ENCODE measurements at regions not wholly inside any gene's neighbourhood (a gene's known extent, or its start where the extent isn't known, plus 50 kb on each side); places are given as distances from the start of the nearest gene placed in this dataset.

- H3K4me3 ChIP-seq (ENCODE audit: low read depth, low read length), result no peak overlapping the region
- no peak for TF ChIP-seq CTCF (conservative IDR thresholded peaks at IDR 0.05; ENCODE audit: low read depth, low read length)
- no peak for DNase-seq (ENCODE audit: low read depth)
These were observed 177.0 kb upstream of the TTC29 start for GRCh38 chr4:147122685-147123084.

GRCh38 chr4:147123146-147123545, 177.5 kb upstream of the TTC29 start:
- no peak for TF ChIP-seq CTCF (conservative IDR thresholded peaks at IDR 0.05; ENCODE audit: low read depth, low read length)
- H3K4me3 ChIP-seq (ENCODE audit: low read depth, low read length), result no peak overlapping the region
- peak; percentile 22 for DNase-seq (ENCODE audit: low read depth)

- no peak for TF ChIP-seq CTCF (conservative IDR thresholded peaks at IDR 0.05; ENCODE audit: low read depth, low read length)
- H3K4me3 ChIP-seq (ENCODE audit: low read depth, low read length), result no peak overlapping the region
- DNase-seq (ENCODE audit: low read depth), result no peak
These were observed 183.1 kb upstream of the TTC29 start for GRCh38 chr4:147128787-147129186.

- DNase-seq (ENCODE audit: low read depth), result no peak
- TF ChIP-seq CTCF (conservative IDR thresholded peaks at IDR 0.05; ENCODE audit: low read depth, low read length), result no peak
- no peak overlapping the region for H3K4me3 ChIP-seq (ENCODE audit: low read depth, low read length)
These were observed 184.0 kb upstream of the TTC29 start for GRCh38 chr4:147129687-147130086.

GRCh38 chr4:147134536-147135210, 189.0 kb upstream of the TTC29 start:
- no peak overlapping the region for H3K4me3 ChIP-seq (ENCODE audit: low read depth, low read length)
- TF ChIP-seq CTCF (conservative IDR thresholded peaks at IDR 0.05; ENCODE audit: low read depth, low read length), result no peak
- peak; percentile 95 for DNase-seq (ENCODE audit: low read depth)

- TF ChIP-seq CTCF (conservative IDR thresholded peaks at IDR 0.05; ENCODE audit: low read depth, low read length), result no peak
- H3K4me3 ChIP-seq (ENCODE audit: low read depth, low read length), result no peak overlapping the region
- peak; percentile 98 for DNase-seq (ENCODE audit: low read depth)
These were observed 190.6 kb upstream of the TTC29 start for GRCh38 chr4:147136310-147136709.

GRCh38 chr4:147136751-147137150, 191.1 kb upstream of the TTC29 start:
- DNase-seq (ENCODE audit: low read depth), result peak; percentile 58
- no peak for TF ChIP-seq CTCF (conservative IDR thresholded peaks at IDR 0.05; ENCODE audit: low read depth, low read length)
- H3K4me3 ChIP-seq (ENCODE audit: low read depth, low read length), result no peak overlapping the region
